Body of pancreas (tissue), 4 donors: ENCODE measurements at regions not wholly inside any gene's neighbourhood (a gene's known extent, or its start where the extent isn't known, plus 50 kb on each side); places are given as distances from the start of the nearest gene placed in this dataset.

Source experiments
- POLR2A ChIP-seq, 3 donors: fragments of 450-650 bp; IDR thresholded peaks; one replicate each; pipeline ENCODE4 v1.6.1; 2016; ENCODE audit warnings: antibody characterized with exemption in 3 of 3, mild to moderate bottlenecking in 2 of 3
- TF ChIP-seq, protein P1 (sequence below), 7 experiments: fragments of 450-650 bp in 4 of 7; fragments of 200-600 bp in 3 of 7; sonication (generic) in 3 of 7; IDR thresholded peaks; one replicate each; pipeline ENCODE4 v1.5.1; 2016 to 2019; ENCODE audit warnings: antibody characterized with exemption in 7 of 7

DNA sequence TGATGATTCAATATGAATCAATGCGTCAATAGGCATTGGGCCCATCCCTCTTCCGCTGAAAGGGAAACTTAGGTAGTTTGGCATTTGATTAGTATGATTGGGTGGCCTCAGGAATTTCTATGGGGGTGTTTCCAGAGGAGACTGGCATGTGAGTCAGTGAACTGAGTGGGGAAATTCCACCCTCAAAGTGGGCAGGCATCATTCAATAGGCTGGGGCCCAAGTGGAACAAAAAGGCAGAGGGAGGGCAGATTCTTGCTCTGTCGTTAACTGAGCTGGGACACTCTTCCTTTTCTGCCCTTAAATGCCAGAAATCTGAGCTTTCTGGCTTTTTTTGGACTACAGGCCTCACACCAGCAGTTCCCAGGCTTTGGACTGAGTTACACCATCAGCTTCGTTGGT, 373.5 kb downstream of the RPS29 start:
- TF ChIP-seq POLR2A (IDR thresholded peaks at IDR 0.05), result no peak
- TF ChIP-seq, protein P1, sequence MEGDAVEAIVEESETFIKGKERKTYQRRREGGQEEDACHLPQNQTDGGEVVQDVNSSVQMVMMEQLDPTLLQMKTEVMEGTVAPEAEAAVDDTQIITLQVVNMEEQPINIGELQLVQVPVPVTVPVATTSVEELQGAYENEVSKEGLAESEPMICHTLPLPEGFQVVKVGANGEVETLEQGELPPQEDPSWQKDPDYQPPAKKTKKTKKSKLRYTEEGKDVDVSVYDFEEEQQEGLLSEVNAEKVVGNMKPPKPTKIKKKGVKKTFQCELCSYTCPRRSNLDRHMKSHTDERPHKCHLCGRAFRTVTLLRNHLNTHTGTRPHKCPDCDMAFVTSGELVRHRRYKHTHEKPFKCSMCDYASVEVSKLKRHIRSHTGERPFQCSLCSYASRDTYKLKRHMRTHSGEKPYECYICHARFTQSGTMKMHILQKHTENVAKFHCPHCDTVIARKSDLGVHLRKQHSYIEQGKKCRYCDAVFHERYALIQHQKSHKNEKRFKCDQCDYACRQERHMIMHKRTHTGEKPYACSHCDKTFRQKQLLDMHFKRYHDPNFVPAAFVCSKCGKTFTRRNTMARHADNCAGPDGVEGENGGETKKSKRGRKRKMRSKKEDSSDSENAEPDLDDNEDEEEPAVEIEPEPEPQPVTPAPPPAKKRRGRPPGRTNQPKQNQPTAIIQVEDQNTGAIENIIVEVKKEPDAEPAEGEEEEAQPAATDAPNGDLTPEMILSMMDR (IDR thresholded peaks at IDR 0.05), result no peak
